Astrocyte of the cerebellum (primary cell): ENCODE measurements at regions not wholly inside any gene's neighbourhood (a gene's known extent, or its start where the extent isn't known, plus 50 kb on each side); places are given as distances from the start of the nearest gene placed in this dataset.

ENCODE experiments used
- DNase-seq: peaks from one replicate; pipeline ENCODE4 v3.0.0-alpha.2; 2011; ENCODE audit warnings: low read depth
- H3K4me3 ChIP-seq: 2 replicates; pipeline ENCODE4 v1.5.1; 2011; ENCODE audit warnings: mild to moderate bottlenecking, low read depth, low read length, moderate library complexity
- CTCF ChIP-seq: IDR thresholded peaks from 2 replicates; pipeline ENCODE4 v1.5.1; 2012; ENCODE audit warnings: low read length, low read depth, moderate library complexity, mild to moderate bottlenecking; ENCODE audit errors: missing control alignments
- in situ Hi-C: cut with HindIII; loops from 2 replicates; pipeline ENCODE4 v1.10.0; 2017; ENCODE audit warnings: low sequenced_read_pairs

GRCh38 chr11:128219731-128220120, 367.6 kb downstream of the ETS1 start:
- H3K4me3 ChIP-seq: no peak overlapping the region
- in situ Hi-C loops: no loop called here
- DNase-seq: no peak
- TF ChIP-seq CTCF: no peak

GRCh38 chr11:128216198-128216597, 371.2 kb downstream of the ETS1 start:
- DNase-seq: no peak
- in situ Hi-C loops: no loop called here
- no peak for TF ChIP-seq CTCF
- H3K4me3 ChIP-seq: no peak overlapping the region

- DNase-seq: no peak
- in situ Hi-C loops: no loop called here
- no peak overlapping the region for H3K4me3 ChIP-seq
- no peak for TF ChIP-seq CTCF
These were observed 372.0 kb downstream of the ETS1 start for GRCh38 chr11:128215238-128215882.

- DNase-seq: no peak
- H3K4me3 ChIP-seq: no peak overlapping the region
- in situ Hi-C loops: no loop called here
- no peak for TF ChIP-seq CTCF
These were observed 373.1 kb downstream of the ETS1 start for GRCh38 chr11:128214263-128214662.

GRCh38 chr11:128213461-128213860, 373.9 kb downstream of the ETS1 start:
- in situ Hi-C loops: no loop called here
- no peak for TF ChIP-seq CTCF
- no peak overlapping the region for H3K4me3 ChIP-seq
- no peak for DNase-seq

GRCh38 chr11:128212324-128212723, 375.0 kb downstream of the ETS1 start:
- no peak for TF ChIP-seq CTCF
- in situ Hi-C loops: no loop called here
- no peak overlapping the region for H3K4me3 ChIP-seq
- DNase-seq: no peak
